HUES64 (cell line): ENCODE measurements at regions not wholly inside any gene's neighbourhood (a gene's known extent, or its start where the extent isn't known, plus 50 kb on each side); places are given as distances from the start of the nearest gene placed in this dataset.

ENCODE experiments used
- H3K27ac ChIP-seq: 2 replicates; pipeline ENCODE4 v1.7.0; 2013; ENCODE audit warnings: low read depth, low read length, inconsistent platforms
- H3K27me3 ChIP-seq: 2 replicates; pipeline ENCODE4 v1.6.1; 2013; ENCODE audit warnings: mild to moderate bottlenecking, low read length; ENCODE audit not compliant: insufficient read depth
- H3K36me3 ChIP-seq: 2 replicates; pipeline ENCODE4 v1.6.1; 2013; ENCODE audit warnings: mild to moderate bottlenecking, low read length; ENCODE audit not compliant: insufficient read depth
- H3K4me1 ChIP-seq: 2 replicates; pipeline ENCODE4 v1.6.1; 2013; ENCODE audit warnings: mild to moderate bottlenecking, low read length, moderate library complexity; ENCODE audit not compliant: insufficient read depth
- H3K4me3 ChIP-seq: 2 replicates; pipeline ENCODE4 v1.5.1; 2013; ENCODE audit warnings: mild to moderate bottlenecking, low read length, moderate library complexity
- H3K9ac ChIP-seq: 2 replicates; pipeline ENCODE4 v1.6.1; 2013; ENCODE audit warnings: mild to moderate bottlenecking, low read depth, low read length
- H3K9me3 ChIP-seq: 2 replicates; pipeline ENCODE4 v1.6.1; 2013; ENCODE audit warnings: low read depth, low read length; ENCODE audit not compliant: insufficient read depth
- WGBS: fragments of 150-250, 120-280 bp; methylation state at CpG from one replicate; pipeline ENCODE4 v1.1.7; 2013; ENCODE audit warnings: missing lambda C conversion rate; 5-methylcytosine and 5-hydroxymethylcytosine counted together

DNA sequence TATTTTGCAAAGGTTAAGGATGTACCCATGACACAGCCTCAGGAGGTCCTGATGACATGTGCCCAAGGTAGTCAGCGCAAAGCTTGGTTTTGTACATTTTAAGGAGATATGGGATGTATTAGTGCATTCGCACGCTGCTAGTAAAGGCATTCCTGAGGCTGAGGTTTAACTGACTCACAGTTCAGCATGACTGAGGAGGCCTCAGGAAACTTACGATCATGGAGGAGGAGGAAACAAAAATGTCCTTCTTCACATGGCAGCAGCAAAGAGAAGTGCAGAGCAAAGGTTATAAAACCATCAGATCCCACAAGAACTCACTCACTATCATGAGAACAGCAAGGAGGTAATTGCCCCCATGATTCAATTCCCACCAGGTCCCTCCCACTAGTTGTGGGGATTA is 1017.4 kb downstream of the EFNB2 start:
- Histone ChIP-seq H3K27ac (no peak overlapping the region), H3K9ac (no peak overlapping the region), H3K36me3 (no peaks in the 10 kb centered on the region), H3K4me3 (no peak overlapping the region), H3K9me3 (no peaks in the 10 kb centered on the region), H3K4me1 (peaks cover 5% of the 10 kb centered on the region; the same call in 1 of the 2 replicates), H3K27me3 (no peaks in the 10 kb centered on the region)
- 96% methylated on average over 4 of the region's 4 CpGs for WGBS

DNA sequence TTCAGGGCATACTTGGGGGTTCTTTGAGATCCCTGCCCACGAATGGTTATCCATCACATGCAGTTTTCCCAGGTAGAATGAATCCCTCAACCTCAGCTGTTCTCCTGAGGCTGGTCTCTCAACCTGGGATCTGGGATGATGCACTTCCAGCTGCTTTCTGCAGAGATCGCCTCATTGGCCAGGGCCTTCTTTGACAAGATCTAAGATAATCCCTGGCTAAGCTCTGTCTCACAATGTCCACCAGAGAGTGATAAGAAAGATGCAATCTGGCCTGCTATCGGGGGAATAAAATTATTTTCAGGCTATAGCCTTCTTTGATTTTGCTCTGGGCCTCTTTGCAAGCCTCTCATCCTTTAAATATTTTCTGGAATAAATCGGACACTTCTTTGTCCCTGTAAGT is 1021.1 kb downstream of the EFNB2 start:
- H3K9ac ChIP-seq: no peak overlapping the region
- no peaks in the 10 kb centered on the region for H3K9me3 ChIP-seq
- no peak overlapping the region for H3K27ac ChIP-seq
- H3K4me3 ChIP-seq: no peak overlapping the region
- H3K27me3 ChIP-seq: no peaks in the 10 kb centered on the region
- H3K4me1 ChIP-seq: no peaks in the 10 kb centered on the region
- WGBS: 89% methylated on average over 4 of the region's 4 CpGs
- H3K36me3 ChIP-seq: no peaks in the 10 kb centered on the region

DNA sequence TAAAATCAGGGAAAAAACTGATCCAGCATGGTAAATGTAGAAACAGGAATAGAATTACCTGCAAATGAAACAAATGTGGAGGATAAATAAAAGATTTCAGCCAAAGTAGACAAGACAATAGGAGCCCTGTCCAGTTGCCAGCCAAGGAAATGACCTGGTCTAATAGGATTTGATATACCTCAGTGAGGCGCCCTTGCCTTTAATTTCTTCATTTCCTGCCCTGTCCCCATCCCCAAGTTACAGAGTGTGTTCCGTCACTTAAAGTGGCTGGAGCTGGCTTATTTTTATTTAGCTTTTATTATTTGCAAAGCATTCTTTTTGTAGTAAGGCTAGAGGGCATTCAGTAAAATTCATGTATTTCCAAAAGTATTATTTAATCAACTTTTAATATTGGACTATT is 1022.0 kb downstream of the EFNB2 start:
- no peak overlapping the region for H3K9ac ChIP-seq
- no peaks in the 10 kb centered on the region for H3K27me3 ChIP-seq
- H3K4me1 ChIP-seq: no peaks in the 10 kb centered on the region
- WGBS: 100% methylated on average over 1 of the region's 2 CpGs
- no peak overlapping the region for H3K4me3 ChIP-seq
- H3K9me3 ChIP-seq: no peaks in the 10 kb centered on the region
- no peaks in the 10 kb centered on the region for H3K36me3 ChIP-seq
- H3K27ac ChIP-seq: no peak overlapping the region

DNA sequence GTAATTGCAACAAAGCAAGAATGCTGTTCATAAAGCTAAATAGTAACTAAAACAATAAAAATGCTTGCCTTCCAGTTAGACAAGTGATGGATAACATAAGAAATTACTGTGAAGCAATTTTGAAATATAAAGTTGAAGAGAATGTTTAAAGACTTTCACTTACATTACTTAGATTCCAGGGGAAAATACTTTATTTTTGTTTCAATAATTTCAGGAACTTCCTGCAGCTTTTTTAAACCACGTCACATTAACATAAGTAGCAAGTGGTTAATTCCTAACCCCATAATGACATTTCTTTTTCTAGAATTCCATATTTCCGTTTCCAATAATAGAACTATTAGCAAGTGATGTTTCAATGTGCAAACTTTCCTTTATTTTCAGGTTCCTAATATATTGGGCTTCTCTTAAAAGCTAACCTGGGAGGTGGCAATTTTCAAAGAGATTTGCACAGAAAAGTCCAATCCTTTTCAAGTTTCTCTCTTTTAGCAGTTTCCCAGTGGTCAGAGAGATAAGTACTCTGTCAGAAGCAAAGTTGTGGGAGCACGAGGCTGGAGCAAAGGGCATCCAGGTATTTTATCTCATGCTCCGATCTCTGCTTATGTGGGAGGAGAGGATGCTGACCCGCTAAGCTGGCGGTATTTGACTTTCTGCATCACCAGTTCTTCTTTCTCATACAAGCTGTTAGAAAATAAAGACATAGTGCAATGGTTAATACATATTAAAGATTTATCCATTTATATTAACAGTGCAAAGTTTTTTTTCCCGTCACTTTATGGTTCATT is 1025.3 kb downstream of the EFNB2 start:
- Histone ChIP-seq H3K9ac (no peak overlapping the region), H3K36me3 (no peaks in the 10 kb centered on the region), H3K9me3 (no peaks in the 10 kb centered on the region), H3K4me1 (no peaks in the 10 kb centered on the region), H3K27ac (no peak overlapping the region), H3K4me3 (no peak overlapping the region), H3K27me3 (no peaks in the 10 kb centered on the region)
- WGBS: 88% methylated on average over 4 of the region's 7 CpGs

DNA sequence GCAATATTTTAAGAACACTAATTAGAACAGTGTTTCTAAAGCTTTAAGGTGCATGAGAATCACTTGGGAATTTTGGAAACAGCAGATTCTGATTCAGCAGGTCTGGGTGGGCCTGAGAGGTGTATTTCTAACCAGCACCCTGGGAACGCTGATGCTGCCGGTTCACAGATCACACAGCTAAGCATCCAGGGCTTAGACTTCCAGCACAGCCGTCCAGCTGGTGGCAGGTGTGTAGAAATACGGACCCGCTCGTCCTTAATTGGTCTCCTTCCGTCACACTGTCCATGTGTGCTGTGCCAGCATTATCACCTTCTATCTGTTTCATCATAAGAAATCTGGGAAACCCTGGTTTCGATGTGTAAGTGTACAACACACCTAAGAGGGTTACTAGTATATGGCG is 1029.0 kb downstream of the EFNB2 start:
- Histone ChIP-seq H3K4me1 (peaks cover 14% of the 10 kb centered on the region), H3K27me3 (no peaks in the 10 kb centered on the region), H3K4me3 (no peak overlapping the region), H3K27ac (no peak overlapping the region), H3K9ac (no peak overlapping the region), H3K9me3 (no peaks in the 10 kb centered on the region), H3K36me3 (no peaks in the 10 kb centered on the region)
- 96% methylated on average over 9 of the region's 9 CpGs for WGBS

DNA sequence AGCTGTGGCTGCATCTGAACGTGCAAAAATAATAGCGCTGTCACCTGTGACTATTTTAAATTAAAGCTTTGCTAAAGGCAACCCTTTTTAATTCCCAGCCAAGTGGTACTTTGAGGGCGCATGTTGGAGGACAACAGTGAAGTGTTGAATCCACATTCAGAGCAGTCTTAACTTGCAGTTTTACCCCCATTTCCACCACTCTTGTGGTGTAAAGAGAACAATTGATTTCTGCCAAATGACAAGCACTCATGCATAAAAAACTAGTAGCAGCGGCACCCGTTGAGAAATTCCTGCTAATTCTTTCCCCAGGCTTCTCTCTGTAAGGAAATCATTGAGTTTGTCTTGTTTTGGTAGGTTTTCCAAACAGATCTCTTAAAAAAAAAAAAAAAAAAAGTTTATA is 1033.3 kb downstream of the EFNB2 start:
- Histone ChIP-seq H3K36me3 (no peaks in the 10 kb centered on the region), H3K27me3 (no peaks in the 10 kb centered on the region), H3K9me3 (no peaks in the 10 kb centered on the region), H3K27ac (no peak overlapping the region), H3K9ac (no peak overlapping the region), H3K4me1 (peaks cover 22% of the 10 kb centered on the region), H3K4me3 (no peak overlapping the region)
- 43% methylated on average over 4 of the region's 5 CpGs for WGBS

DNA sequence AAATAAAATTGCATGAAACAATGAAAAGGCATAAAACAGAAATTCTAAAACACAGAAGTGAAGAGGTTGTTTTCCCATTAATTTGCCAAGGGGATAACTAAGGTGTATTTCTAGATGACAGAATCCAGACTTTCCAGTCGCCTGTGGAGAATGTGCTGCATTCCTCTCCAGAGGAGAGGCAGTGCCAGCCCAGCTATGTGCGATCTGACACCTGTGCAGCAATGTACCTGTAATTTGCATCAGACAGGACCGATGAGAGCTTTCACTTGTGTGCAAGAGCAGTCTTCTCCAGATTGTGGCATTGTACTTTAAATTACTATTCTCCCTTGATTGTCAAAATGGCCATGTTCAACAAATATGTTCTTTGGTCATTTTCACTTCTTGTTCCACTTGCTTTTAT is 1037.9 kb downstream of the EFNB2 start:
- WGBS: 95% methylated on average over 3 of the region's 3 CpGs
- H3K9me3 ChIP-seq: no peaks in the 10 kb centered on the region
- H3K36me3 ChIP-seq: no peaks in the 10 kb centered on the region
- no peaks in the 10 kb centered on the region for H3K27me3 ChIP-seq
- H3K27ac ChIP-seq: no peak overlapping the region
- peaks cover 19% of the 10 kb centered on the region for H3K4me1 ChIP-seq
- H3K9ac ChIP-seq: no peak overlapping the region
- no peak overlapping the region for H3K4me3 ChIP-seq

DNA sequence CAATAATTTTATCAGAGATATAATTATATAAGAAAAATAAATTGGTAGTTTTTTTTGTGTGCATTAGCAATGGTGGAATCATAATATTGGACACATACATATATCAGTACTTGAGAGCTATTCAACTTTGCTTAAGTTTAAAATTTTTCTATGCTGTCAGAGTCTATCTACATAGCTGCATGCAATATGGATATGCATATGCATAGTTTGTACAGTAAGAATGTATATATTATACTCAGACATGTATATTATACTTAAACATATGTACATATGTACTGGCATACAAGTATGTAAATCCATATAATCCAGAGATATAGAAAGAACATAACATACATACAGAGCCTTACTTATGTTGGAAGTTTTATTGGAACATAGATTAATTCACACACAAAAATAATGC is 1043.2 kb downstream of the EFNB2 start:
- H3K4me3 ChIP-seq: no peak overlapping the region
- H3K4me1 ChIP-seq: peaks cover 11% of the 10 kb centered on the region; the same call in 1 of the 2 replicates
- no peak overlapping the region for H3K9ac ChIP-seq
- no peak overlapping the region for H3K27ac ChIP-seq
- H3K9me3 ChIP-seq: no peaks in the 10 kb centered on the region
- H3K36me3 ChIP-seq: no peaks in the 10 kb centered on the region
- H3K27me3 ChIP-seq: no peaks in the 10 kb centered on the region

DNA sequence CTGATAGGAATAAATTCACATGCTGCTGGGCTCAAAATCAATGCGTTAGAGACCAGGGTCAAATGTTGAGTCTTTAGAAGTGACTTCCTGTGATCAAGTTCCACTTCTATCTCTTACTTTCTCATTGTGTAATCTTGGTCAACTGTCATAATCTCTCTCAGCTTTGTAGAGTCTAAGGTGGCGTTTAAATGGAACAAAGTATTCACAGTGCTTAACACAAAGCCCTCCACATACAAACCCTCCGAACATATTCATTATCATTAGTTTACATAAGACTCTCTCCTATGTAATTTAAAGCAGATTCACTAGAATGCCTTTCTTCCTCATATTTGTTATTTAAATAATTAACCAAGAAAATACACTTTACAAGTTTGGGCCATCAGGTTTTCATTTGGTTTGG is 1044.1 kb downstream of the EFNB2 start:
- H3K27ac ChIP-seq: no peak overlapping the region

DNA sequence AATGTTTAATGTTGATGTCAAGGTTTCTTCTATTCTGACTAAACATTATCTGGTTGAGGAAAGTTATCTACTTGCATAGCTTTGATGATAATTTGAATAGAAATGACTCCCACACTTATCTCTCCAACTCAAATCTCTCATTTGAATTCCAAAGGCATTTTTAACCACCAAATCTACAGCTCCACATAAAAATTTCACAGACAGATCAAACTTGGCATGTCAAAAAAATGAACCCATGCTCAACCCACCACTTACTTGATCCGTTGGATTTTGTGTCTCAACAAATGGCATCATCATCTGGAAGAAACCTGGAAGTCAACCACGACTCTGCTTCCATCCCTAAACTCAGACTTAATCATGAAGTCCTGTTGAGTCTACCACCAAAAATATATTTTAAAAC is 1050.4 kb downstream of the EFNB2 start:
- H3K27ac ChIP-seq: no peak overlapping the region
- H3K4me3 ChIP-seq: no peak overlapping the region
- H3K27me3 ChIP-seq: no peaks in the 10 kb centered on the region
- H3K9ac ChIP-seq: no peak overlapping the region
- no peaks in the 10 kb centered on the region for H3K4me1 ChIP-seq
- H3K36me3 ChIP-seq: no peaks in the 10 kb centered on the region
- 0 out of 2 replicates have a peak, but pooled peaks cover 2% of the 10 kb centered on the region for H3K9me3 ChIP-seq
- 93% methylated on average over 2 of the region's 2 CpGs for WGBS

More for the DNA sequence above, 1044.1 kb downstream of the EFNB2 start:
- Histone ChIP-seq H3K9me3 (no peaks in the 10 kb centered on the region), H3K4me1 (peaks cover 11% of the 10 kb centered on the region; the same call in 1 of the 2 replicates), H3K36me3 (no peaks in the 10 kb centered on the region), H3K4me3 (no peak overlapping the region), H3K9ac (no peak overlapping the region), H3K27me3 (no peaks in the 10 kb centered on the region)
- WGBS: 85% methylated on average over 3 of the region's 3 CpGs

DNA sequence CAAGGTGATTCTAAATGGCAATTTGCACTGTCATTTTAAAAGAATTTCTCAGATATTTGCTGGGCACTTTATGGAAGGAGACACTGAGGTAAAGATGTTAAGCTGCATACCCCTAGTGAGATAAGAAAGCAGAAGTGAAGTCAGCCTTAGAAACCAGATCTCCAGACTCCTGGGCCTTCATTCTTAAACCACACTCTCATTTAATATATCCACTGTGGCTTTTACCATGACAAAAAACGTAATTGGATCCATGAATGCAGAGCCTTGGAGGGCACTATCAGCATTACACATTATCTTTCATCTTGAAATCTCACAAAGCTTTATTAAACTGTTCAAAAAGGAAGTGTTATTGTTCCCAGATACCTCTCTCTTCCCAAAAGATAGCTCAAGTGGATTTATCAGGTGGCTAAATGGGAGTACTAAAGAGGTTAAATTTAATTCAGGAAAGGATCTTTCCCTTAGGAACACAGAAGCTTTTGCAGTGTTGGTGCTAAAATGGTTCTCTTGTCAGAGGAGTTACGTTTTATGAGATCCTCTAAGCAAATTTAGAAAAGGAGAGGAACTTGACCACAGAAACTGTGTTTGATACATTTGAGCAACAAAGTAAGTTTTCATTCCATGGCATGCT is 1060.4 kb downstream of the EFNB2 start:
- WGBS: 53% methylated on average over 2 of the region's 2 CpGs
- Histone ChIP-seq H3K9ac (no peak overlapping the region), H3K27me3 (no peaks in the 10 kb centered on the region)

More for the DNA sequence above, 1060.4 kb downstream of the EFNB2 start:
- Histone ChIP-seq H3K36me3 (no peaks in the 10 kb centered on the region), H3K27ac (peak overlapping the region; percentile 69), H3K9me3 (no peaks in the 10 kb centered on the region), H3K4me1 (peaks cover 11% of the 10 kb centered on the region), H3K4me3 (no peak overlapping the region)
